MM.1S (cell line): ENCODE measurements at regions not wholly inside any gene's neighbourhood (a gene's known extent, or its start where the extent isn't known, plus 50 kb on each side); places are given as distances from the start of the nearest gene placed in this dataset.

Experiments
- DNase-seq: peaks from one replicate; pipeline ENCODE4 v3.0.0-alpha.2; 2015
- H2AFZ ChIP-seq: fragments of 300-600 bp; sonication (generic); 2 replicates; pipeline ENCODE4 v1.6.0; 2016; ENCODE audit warnings: antibody characterized with exemption, low read length
- H3F3A ChIP-seq: fragments of 300-600 bp; sonication (generic); 2 replicates; pipeline ENCODE4 v1.6.1; 2016; ENCODE audit warnings: mild to moderate bottlenecking, antibody characterized with exemption, low read length, moderate library complexity, mixed read lengths; ENCODE audit not compliant: insufficient read depth
- H3K27ac ChIP-seq: fragments of 300-600 bp; sonication (generic); 2 replicates; pipeline ENCODE4 v1.5.1; 2016; ENCODE audit warnings: mild to moderate bottlenecking, low read length
- H3K27me3 ChIP-seq: fragments of 300-600 bp; sonication (generic); replicated peaks from 2 replicates; pipeline ENCODE4 v1.6.0; 2016; ENCODE audit warnings: low read length; ENCODE audit not compliant: insufficient read depth
- H3K36me3 ChIP-seq: fragments of 300-600 bp; sonication (generic); replicated peaks from 2 replicates; pipeline ENCODE4 v1.6.1; 2016; ENCODE audit warnings: mild to moderate bottlenecking, low read length, mixed read lengths; ENCODE audit not compliant: insufficient read depth
- H3K4me1 ChIP-seq: fragments of 300-600 bp; sonication (generic); 2 replicates; pipeline ENCODE4 v1.6.1; 2016; ENCODE audit warnings: low read length, mixed read lengths
- H3K4me2 ChIP-seq: fragments of 300-600 bp; sonication (generic); 2 replicates; pipeline ENCODE4 v1.6.0; 2016; ENCODE audit warnings: low read depth, low read length
- H3K4me3 ChIP-seq: fragments of 300-600 bp; sonication (generic); 2 replicates; pipeline ENCODE4 v1.5.1; 2016; ENCODE audit warnings: low read length, mixed read lengths
- H3K79me2 ChIP-seq: fragments of 300-600 bp; sonication (generic); 2 replicates; pipeline ENCODE4 v1.6.1; 2016; ENCODE audit warnings: mixed run types, low read length, mixed read lengths
- H3K9ac ChIP-seq: fragments of 300-600 bp; sonication (generic); 2 replicates; pipeline ENCODE4 v1.6.1; 2016; ENCODE audit warnings: low read length, mixed read lengths
- H3K9me2 ChIP-seq: fragments of 300-600 bp; sonication (generic); replicated peaks from 2 replicates; pipeline ENCODE4 v1.6.1; 2016; ENCODE audit warnings: mild to moderate bottlenecking, low read length, mixed read lengths; ENCODE audit not compliant: insufficient read depth
- H3K9me3 ChIP-seq: fragments of 300-600 bp; sonication (generic); replicated peaks from 2 replicates; pipeline ENCODE4 v1.6.1; 2016; ENCODE audit warnings: mild to moderate bottlenecking, low read length, mixed read lengths; ENCODE audit not compliant: insufficient read depth
- H4K20me1 ChIP-seq: fragments of 300-600 bp; sonication (generic); 2 replicates; pipeline ENCODE4 v1.6.1; 2016; ENCODE audit warnings: mild to moderate bottlenecking, low read length, moderate library complexity, mixed read lengths; ENCODE audit not compliant: insufficient read depth
- CTCF ChIP-seq: fragments of 300-600 bp; sonication (generic); IDR thresholded peaks from 2 replicates; pipeline ENCODE4 v1.5.1; 2016; ENCODE audit warnings: antibody characterized with exemption, low read length, mixed read lengths
- EZH2 ChIP-seq: fragments of 300-600 bp; sonication (generic); optimal IDR thresholded peaks from 2 replicates; pipeline ENCODE3; 2017; ENCODE audit warnings: low read depth, mild to moderate bottlenecking, antibody characterized with exemption, low read length, mixed read lengths
- EZH2phosphoT487 ChIP-seq: fragments of 300-600 bp; sonication (generic); IDR thresholded peaks from 2 replicates; pipeline ENCODE4 v1.6.1; 2018; ENCODE audit warnings: antibody characterized with exemption, low read length

GRCh38 chr2:156959481-156959880 lies 298.0 kb upstream of the GALNT5 start:
- no peaks in the 10 kb centered on the region for H3K9me2 ChIP-seq
- no peaks in the 10 kb centered on the region for H3K9me3 ChIP-seq
- no peaks in the 10 kb centered on the region for H4K20me1 ChIP-seq
- H3K36me3 ChIP-seq, result no peaks in the 10 kb centered on the region
- H3K4me1 ChIP-seq, result no peaks in the 10 kb centered on the region
- no peak for TF ChIP-seq CTCF
- no peak for TF ChIP-seq EZH2phosphoT487
- TF ChIP-seq EZH2, result no peak
- no peaks in the 10 kb centered on the region for H3F3A ChIP-seq
- H3K27ac ChIP-seq, result no peak overlapping the region
- H3K79me2 ChIP-seq, result no peaks in the 10 kb centered on the region
- no peak overlapping the region for H2AFZ ChIP-seq
- H3K9ac ChIP-seq, result no peak overlapping the region
- H3K4me3 ChIP-seq, result no peak overlapping the region
- no peak for DNase-seq
- H3K4me2 ChIP-seq, result no peak overlapping the region
- no peaks in the 10 kb centered on the region for H3K27me3 ChIP-seq

GRCh38 chr2:156982615-156983014 lies 274.9 kb upstream of the GALNT5 start:
- H3K79me2 ChIP-seq, result no peaks in the 10 kb centered on the region
- no peak for DNase-seq
- H3K36me3 ChIP-seq, result no peaks in the 10 kb centered on the region
- no peak overlapping the region for H3K27ac ChIP-seq
- H3K9me3 ChIP-seq, result no peaks in the 10 kb centered on the region
- no peak overlapping the region for H3K9ac ChIP-seq
- H3K4me3 ChIP-seq, result no peak overlapping the region
- no peaks in the 10 kb centered on the region for H3K4me1 ChIP-seq
- H3K27me3 ChIP-seq, result no peaks in the 10 kb centered on the region
- H2AFZ ChIP-seq, result no peak overlapping the region
- H3K9me2 ChIP-seq, result no peaks in the 10 kb centered on the region
- H3F3A ChIP-seq, result no peaks in the 10 kb centered on the region
- no peaks in the 10 kb centered on the region for H4K20me1 ChIP-seq
- H3K4me2 ChIP-seq, result no peak overlapping the region
- TF ChIP-seq CTCF (no peak), EZH2phosphoT487 (no peak), EZH2 (no peak)

- no peaks in the 10 kb centered on the region for H3K9me3 ChIP-seq
- H3K36me3 ChIP-seq, result no peaks in the 10 kb centered on the region
- H2AFZ ChIP-seq, result no peak overlapping the region
- H3K4me3 ChIP-seq, result no peak overlapping the region
- H3K9ac ChIP-seq, result no peak overlapping the region
- H3K27me3 ChIP-seq, result no peaks in the 10 kb centered on the region
- no peak for DNase-seq
- no peak overlapping the region for H3K4me2 ChIP-seq
- H3K9me2 ChIP-seq, result no peaks in the 10 kb centered on the region
- TF ChIP-seq EZH2phosphoT487, result no peak
- TF ChIP-seq EZH2, result no peak
- no peak for TF ChIP-seq CTCF
- no peak overlapping the region for H3K27ac ChIP-seq
- no peaks in the 10 kb centered on the region for H4K20me1 ChIP-seq
- no peaks in the 10 kb centered on the region for H3F3A ChIP-seq
- no peaks in the 10 kb centered on the region for H3K4me1 ChIP-seq
- no peaks in the 10 kb centered on the region for H3K79me2 ChIP-seq
These were observed 271.0 kb upstream of the GALNT5 start for GRCh38 chr2:156986339-156986988.
